ENCODE measurements at regions not wholly inside any gene's neighbourhood (a gene's known extent, or its start where the extent isn't known, plus 50 kb on each side); places are given as distances from the start of the nearest gene placed in this dataset.
"Not testable (repeated sequence)": the region's sequence is repeated elsewhere in the genome, so short reads cannot be mapped to it uniquely, and the experiment has no call there.

DNA sequence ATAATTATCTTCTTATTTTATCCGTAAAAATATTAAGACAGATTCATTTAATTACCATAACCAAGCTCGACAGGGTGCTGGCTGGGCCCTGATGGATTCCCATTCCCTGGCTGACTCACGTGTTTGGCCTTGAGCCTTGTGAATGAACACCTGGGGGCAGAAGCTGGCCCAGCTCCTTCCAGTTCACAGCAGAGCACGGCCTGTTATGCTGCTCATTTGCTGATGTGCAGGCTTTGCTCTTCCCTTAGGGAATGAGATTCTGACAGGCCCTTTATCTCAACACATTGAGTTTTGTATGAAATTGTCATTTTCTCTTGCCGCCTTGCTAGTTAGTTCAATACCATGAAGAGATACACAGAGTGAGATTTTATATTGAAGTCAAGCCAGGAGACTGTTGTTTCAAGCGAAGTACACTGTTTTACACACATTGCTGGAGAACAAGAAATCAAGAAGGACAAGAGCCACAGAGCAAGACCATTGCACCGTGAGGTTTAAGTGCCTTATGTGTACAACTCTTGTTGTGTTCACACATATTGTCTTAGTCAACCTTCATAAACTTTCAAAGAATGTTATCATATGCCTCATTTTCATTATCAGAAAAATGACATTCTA, 1583.3 kb downstream of the STIM2 start:
- no peak for DNase-seq

DNA sequence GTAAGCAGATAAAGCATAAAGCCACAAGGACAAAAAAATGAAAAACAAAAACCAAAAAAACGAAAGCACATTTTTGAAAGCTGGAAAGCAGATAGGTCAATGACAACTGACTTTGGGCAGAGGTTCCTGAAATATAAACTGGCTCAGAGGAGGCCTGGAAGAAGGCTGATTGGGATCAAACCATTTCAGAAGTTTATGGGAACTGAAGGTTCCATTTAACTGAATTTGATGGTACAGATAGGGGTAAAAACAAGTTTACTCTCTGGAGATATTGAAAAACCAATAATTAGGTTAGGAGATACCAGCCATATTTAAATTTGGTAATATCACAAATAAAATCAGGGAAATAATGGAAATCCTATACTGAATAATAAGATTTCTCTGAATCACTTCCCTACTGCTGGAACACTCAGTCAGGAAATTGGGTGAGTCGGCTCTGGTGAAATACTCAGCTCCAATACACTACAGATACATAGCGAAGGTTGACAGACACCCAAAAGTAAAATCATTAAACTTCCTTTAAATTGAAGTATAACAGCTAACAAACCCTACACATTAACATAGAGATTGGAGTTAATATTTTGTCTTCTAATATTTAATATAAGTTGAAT, 1584.3 kb downstream of the STIM2 start:
- no peak for DNase-seq

DNA sequence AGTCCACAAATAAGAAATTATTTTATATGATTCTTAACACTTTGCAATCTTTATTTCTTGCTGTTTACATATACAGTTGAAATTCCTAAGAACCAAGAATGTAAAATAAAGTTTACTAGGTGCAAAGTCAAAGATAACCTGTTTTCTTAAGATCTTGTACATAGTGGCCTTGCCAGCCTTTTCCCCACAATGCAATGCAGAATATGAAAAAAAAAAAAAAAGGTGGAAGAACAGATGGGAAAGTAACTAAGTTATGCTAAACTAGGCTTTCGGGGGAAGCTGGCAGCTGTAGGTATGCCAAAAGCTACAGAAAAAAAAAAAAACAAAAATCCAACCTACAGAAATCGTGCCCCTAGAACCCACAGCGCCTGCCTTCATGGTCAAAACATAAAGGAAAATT, 1588.4 kb downstream of the STIM2 start:
- DNase-seq: no peak

DNA sequence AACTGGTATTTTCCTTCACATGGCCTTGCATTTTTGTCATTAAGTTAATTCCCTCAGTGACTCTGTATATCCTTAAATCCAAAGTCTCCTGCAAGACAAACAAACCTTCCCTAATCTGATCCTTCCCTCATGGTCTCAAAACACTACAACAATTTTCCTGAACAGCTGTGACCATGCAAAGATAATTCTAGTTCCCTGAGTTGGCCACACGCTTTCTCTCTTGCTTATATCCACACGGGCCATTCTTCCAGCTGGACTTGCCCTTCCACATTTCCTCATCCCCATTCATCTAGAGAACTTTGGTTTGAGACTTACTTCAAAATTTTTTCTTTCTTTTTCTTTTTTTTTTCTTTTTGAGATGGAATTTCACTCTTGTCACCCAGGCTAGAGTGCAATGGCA, 1590.7 kb downstream of the STIM2 start:
- DNase-seq: no peak

GRCh38 chr4:28462766-28463700, 1602.4 kb downstream of the STIM2 start:
- no peak for DNase-seq

DNA sequence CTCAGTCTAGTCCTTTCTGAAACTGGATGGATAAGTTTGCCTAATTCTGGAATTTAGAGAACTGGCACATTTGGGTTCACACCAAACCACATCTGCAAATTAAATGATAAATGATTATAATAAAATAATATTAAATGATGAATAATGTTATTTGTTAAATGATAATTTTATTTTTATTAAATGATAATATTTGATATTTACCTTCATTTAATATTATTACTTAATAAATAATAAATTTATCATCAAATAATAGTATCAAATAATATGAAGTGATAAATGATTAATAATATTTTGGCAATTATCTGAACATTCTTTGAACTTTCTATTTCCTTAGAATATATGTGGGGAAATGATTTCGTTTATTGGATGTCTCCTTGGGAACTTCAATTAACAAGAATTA, 1604.2 kb downstream of the STIM2 start:
- DNase-seq: no peak

DNA sequence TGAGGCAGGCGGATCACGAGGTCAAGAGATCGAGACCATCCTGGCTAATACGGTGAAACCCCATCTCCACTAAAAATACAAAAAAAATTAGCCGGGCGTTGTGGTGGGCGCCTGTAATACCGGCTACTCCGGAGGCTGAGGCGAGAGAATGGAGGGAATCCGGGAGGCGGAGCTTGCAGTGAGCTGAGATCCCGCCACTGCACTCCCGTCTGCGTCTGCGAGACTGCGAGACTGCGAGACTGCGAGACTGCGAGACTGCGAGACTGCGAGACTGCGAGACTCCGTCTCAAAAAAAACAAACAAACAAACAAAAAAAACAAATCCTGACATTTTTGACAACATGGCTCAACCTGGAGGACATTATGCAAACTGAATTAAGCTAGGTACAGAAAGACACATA, 1606.2 kb downstream of the STIM2 start:
- DNase-seq: not testable (repeated sequence)

DNA sequence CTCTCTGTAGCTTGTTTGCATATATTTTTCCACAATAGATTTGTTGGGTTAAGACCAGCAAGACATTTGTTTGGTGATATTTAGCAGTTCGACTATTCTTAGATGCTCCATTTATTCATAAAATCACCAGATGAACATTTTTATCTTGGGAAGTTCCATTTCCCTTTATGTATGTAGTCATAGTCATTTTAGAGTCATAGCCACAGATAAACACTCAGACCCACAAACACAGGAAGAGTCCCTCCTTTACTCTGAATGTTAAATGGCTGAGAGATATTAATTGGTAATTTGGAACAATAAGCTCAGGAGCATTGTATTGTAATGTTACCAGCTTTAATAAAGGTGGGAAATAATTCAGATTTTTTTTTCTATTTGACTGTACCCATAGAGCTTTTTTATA, 1608.7 kb downstream of the STIM2 start:
- DNase-seq: no peak

GRCh38 chr4:28469886-28470285, 1609.2 kb downstream of the STIM2 start:
- no peak for DNase-seq

GRCh38 chr4:28475381-28475780, 1614.7 kb downstream of the STIM2 start:
- no peak for DNase-seq

DNA sequence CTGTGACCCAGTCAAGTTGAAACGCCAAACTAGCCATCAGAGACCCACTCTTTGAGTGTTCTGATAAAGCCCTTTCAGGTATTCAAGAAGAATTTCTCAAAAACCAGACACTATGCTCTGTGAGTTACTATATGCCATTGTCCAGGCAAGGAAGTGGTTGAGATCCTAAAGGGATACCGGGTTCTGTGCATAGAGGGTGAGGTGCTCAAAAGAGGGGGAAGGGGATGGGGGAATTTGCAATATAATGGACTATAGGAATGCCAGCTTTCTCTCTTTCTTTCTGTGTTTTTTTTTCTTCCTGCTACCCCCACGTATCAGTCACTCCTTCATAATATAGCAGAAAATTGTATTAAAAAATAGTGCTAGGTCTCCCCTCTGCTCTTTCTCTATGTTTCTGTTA, 1619.0 kb downstream of the STIM2 start:
- no peak for DNase-seq

DNA sequence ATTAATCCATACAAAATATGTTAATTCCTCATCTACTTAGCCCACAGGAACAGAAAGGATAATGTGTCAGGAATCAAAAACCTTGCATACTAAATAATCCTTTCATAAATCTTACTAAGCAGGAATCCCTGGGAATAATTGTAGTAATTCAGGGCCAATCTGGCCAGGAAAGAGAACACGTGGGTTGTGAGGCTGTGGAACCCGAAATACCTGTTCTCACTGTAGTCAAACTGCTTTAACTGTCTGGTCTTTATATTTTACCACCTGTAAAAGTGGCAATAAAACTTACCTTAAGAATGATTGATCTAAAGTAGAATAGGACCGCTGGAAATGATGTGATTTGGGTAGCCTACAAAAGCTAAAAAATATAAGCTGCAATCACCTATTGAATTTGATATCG, 1620.9 kb downstream of the STIM2 start:
- no peak for DNase-seq

DNA sequence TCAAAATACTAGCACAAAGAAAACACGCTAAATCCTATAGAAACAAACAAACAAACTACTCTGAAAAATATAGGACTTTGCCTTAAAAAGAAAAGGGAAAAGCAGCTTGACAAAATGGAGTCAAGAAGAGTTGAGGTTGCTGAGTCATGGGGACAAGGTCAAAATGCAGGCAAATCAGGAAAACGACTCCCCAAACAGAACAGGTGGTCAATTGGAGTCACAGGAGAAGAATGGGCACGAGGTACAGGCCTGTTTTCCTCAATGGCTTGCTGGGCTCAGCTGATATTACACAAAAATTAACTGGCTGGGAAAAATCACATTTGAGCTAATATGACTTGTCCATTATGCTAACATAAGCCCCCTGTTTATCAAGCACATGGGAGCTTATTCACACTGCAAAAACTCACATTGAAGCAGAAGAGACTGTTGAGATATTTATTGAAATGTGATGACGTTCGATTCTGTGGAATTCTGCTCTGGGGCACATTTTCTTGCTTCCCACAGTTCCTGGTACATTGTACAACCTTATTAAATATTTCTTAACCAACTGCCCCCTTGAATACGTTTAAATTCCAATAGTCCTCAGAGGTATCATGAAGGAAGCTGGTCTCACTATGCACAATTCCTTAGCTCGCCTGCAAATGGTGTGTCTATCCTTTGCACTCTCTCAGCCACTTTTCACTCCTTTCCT, 1622.1 kb downstream of the STIM2 start:
- DNase-seq: no peak

DNA sequence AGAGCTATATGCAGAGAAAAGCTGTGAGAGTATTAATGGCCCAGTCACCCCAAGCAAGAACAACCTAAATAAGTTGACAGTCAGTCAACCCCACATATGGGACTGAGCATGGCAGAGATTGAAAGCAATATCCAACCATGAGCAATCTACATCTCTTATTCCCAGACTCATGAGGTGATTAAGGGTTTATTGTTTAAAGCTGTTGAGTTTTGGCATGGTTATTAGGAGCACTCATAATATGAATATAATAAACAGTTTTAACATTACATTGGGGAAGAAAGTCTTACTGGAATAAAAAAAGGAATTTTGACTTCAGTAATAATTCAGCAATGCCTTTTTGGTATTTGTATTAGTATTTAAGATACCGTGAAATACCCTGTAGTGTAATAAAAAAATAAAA, 1627.4 kb downstream of the STIM2 start:
- DNase-seq: no peak

- no peak for DNase-seq
Measured at GRCh38 chr4:28490669-28491068, 1630.0 kb downstream of the STIM2 start.

DNA sequence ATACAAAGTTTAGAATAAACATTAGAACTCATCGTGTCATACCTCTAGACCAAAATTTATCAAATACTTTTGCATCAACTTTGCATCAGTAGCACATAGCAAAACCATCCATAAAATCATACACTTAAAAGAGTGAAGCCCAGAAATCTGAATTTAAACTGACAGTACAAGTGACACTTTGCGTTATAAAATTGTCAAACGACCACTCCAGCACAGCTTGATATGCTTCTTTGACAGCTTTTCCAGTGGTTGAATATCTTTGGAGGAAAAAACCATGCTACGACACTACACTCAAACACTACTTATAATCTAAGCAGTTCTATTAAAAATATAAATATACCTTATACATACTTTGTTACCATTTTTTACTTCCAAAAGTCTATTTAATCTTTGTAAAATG, 1644.4 kb downstream of the STIM2 start:
- no peak for DNase-seq

DNA sequence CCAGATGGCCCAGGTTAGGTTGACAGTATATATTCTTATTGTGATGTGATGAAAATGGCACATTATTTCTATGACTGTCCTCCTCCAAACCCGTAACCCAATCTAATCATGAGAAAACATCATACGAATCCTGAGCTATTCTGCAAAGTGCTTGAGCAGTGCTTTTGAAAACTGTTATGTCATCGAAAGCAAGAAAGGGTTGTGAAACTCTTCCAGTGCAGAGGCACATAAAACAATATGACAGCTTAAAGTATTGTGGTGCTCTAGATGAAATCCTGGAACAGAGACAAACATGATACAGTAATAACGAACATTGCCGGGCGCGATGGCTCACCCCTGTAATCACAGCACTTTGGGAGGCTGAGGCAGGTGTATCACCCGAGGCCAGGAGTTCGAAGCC, 1648.0 kb downstream of the STIM2 start:
- DNase-seq: no peak

- not testable (repeated sequence) for DNase-seq
Measured at GRCh38 chr4:28514766-28515165, 1654.1 kb downstream of the STIM2 start.

DNA sequence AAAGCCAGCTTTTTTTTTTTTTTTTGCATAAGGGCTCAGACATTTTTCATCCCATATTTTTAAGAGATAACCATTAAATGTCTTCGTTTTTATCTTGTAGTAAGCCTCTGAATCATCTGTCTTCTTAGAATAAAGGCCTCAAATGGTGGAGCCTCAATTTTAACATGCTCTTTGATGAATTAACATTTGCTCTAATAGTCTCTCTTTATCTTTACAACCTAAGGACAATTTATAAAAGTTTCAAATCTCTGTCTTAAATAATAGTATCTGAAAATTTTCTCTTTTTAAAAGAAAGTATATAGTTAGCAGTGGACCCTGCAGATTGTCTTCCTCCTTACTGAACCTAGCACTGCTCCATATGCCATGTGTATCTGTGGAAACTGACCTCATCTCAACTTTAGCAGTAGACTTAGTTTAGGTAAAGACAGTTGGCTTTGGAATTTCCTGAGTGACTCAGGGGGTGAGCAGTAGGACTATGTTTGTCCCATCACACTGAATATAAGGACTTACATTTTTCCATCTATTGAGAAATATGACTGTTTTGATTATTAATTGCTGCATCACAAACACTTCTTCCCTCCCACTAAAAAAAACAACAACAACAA, 1658.0 kb downstream of the STIM2 start:
- DNase-seq: no peak

DNA sequence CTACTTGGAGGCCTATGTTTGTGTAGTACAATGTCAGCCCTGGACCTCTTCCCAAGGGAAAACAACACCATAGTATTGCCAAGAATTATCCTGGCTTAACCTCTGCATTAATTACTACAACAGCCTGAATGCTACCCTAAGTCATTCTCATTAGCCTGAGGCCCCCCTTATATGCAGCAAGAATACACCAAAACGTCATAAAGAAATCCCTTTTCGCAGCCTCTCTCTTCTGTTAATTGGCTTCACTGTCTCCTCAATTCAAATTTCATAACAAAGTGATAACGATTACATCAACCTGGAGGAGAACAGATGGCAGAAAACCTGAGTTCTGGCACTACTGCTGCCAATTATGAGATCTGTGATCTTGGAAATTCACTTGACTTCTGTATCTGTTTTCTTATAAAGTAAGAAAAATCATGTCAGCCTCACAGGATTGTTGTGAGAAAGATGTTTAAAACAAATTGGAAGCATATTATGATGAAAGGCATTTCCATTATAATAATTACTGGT, 1663.1 kb downstream of the STIM2 start:
- no peak for DNase-seq

- DNase-seq: no peak
Measured at GRCh38 chr4:28536124-28536523, 1675.5 kb downstream of the STIM2 start.

DNA sequence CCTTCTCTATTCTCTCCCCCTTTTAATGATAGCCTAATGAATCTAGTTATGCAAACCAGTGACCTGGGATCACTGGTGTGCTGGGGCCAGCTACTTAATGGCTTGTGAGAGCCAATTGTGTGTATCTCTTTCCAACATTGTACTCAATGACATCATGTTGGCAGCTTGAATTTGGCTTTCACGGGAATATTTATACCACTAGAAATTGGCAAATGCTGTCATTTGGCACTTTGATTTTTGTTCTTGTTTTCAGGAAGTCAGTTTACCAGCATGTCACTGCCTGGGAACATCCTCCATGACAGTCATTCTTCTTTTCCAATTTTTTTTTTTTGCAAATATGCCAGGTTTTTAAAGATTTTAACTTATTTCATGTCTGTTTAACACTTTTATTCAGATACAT, 1685.3 kb downstream of the STIM2 start:
- DNase-seq: no peak

DNA sequence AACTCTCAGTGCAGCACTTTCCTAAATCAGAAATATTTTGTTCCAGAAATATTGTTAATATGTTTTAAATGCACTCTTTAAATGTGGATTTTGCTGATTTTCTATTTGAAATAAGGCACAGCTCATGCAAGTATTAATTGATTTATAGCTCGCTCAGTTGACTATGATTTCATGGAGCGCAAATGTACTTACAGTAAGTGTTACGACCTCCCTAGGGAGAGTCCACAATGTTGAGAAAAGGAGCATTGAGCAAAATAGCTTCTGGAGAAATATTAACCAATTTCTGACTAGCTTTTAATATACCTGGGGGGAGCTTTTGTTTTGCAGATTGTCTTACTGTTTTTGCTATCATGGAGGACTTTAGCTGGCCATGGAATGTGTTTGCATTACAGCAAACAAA, 1687.5 kb downstream of the STIM2 start:
- DNase-seq: no peak
